Body of pancreas (tissue), 4 donors: ENCODE measurements at regions not wholly inside any gene's neighbourhood (a gene's known extent, or its start where the extent isn't known, plus 50 kb on each side); places are given as distances from the start of the nearest gene placed in this dataset.

ENCODE experiments used
- ATAC-seq: fragments of 150-250 bp; one replicate; pipeline ENCODE4 v1.9.1; 2016
- DNase-seq, 4 donors: peaks; one replicate each; pipeline ENCODE4 v3.0.0-alpha.2; 2019
- H3K27ac ChIP-seq, 4 donors: fragments of 200-600 bp; sonication (generic); 1 replicate in 3 of 4; 2 replicates in 1 of 4; pipeline versions ENCODE4 v1.5.1 to v1.6.1; 2016 to 2019; ENCODE audit warnings: mild to moderate bottlenecking in 1 of 4, mixed read lengths in 1 of 4, moderate library complexity in 1 of 4
- H3K27me3 ChIP-seq, 2 donors: fragments of 200-600 bp; sonication (generic); one replicate each; pipeline ENCODE4 v1.6.0; 2016; ENCODE audit warnings: mild to moderate bottlenecking in 1 of 2
- H3K36me3 ChIP-seq, 2 donors: fragments of 200-600 bp; sonication (generic); replicated peaks in 1 of 2; 2 replicates each; pipeline ENCODE4 v1.5.1; 2016; ENCODE audit warnings: low read depth in 2 of 2; ENCODE audit not compliant: insufficient read depth in 1 of 2
- H3K4me1 ChIP-seq: fragments of 200-600 bp; sonication (generic); one replicate; pipeline ENCODE4 v1.6.0; 2016
- H3K4me3 ChIP-seq, 2 donors: fragments of 200-600 bp; sonication (generic); 1 replicate in 1 of 2; 2 replicates in 1 of 2; pipeline ENCODE4 v1.5.1; 2016 to 2019
- H3K9me3 ChIP-seq, 3 donors: fragments of 200-600 bp; sonication (generic); 1 replicate in 2 of 3; 2 replicates in 1 of 3; pipeline ENCODE4 v1.5.1; 2016
- POLR2A ChIP-seq, 3 donors: fragments of 450-650 bp; IDR thresholded peaks; one replicate each; pipeline ENCODE4 v1.6.1; 2016; ENCODE audit warnings: antibody characterized with exemption in 3 of 3, mild to moderate bottlenecking in 2 of 3
- WGBS, 2 donors: methylation state at CpG; one replicate each; pipeline ENCODE4 v1.1.5; 2017; 5-methylcytosine and 5-hydroxymethylcytosine counted together
- intact Hi-C: fragments of 100-400 bp; cut with DNase I; formaldehyde crosslinking; loops from one replicate; pipeline ENCODE4 v1.15.1; 2023
- TF ChIP-seq, protein P1 (sequence below), 7 experiments: fragments of 450-650 bp in 4 of 7; fragments of 200-600 bp in 3 of 7; sonication (generic) in 3 of 7; IDR thresholded peaks; one replicate each; pipeline ENCODE4 v1.5.1; 2016 to 2019; ENCODE audit warnings: antibody characterized with exemption in 7 of 7

GRCh38 chr4:83876047-83876446 lies 340.1 kb downstream of the GPAT3 start:
- TF ChIP-seq, protein P1, sequence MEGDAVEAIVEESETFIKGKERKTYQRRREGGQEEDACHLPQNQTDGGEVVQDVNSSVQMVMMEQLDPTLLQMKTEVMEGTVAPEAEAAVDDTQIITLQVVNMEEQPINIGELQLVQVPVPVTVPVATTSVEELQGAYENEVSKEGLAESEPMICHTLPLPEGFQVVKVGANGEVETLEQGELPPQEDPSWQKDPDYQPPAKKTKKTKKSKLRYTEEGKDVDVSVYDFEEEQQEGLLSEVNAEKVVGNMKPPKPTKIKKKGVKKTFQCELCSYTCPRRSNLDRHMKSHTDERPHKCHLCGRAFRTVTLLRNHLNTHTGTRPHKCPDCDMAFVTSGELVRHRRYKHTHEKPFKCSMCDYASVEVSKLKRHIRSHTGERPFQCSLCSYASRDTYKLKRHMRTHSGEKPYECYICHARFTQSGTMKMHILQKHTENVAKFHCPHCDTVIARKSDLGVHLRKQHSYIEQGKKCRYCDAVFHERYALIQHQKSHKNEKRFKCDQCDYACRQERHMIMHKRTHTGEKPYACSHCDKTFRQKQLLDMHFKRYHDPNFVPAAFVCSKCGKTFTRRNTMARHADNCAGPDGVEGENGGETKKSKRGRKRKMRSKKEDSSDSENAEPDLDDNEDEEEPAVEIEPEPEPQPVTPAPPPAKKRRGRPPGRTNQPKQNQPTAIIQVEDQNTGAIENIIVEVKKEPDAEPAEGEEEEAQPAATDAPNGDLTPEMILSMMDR (IDR thresholded peaks at IDR 0.05): no peak
- TF ChIP-seq POLR2A (IDR thresholded peaks at IDR 0.05): no peak
- Histone ChIP-seq H3K4me3 (no peak overlapping the region), H3K9me3 (no peaks in the 10 kb centered on the region), H3K36me3 (no peaks in the 10 kb centered on the region), H3K4me1 (no peaks in the 10 kb centered on the region), H3K27me3 (no peaks in the 10 kb centered on the region), H3K27ac (no peak overlapping the region)
- DNase-seq (no peak), ATAC-seq (no peak)
- WGBS, 2 donors: 74 to 80% methylated on average over 1 of the region's 1 CpG
- intact Hi-C loops: no loop called here

DNA sequence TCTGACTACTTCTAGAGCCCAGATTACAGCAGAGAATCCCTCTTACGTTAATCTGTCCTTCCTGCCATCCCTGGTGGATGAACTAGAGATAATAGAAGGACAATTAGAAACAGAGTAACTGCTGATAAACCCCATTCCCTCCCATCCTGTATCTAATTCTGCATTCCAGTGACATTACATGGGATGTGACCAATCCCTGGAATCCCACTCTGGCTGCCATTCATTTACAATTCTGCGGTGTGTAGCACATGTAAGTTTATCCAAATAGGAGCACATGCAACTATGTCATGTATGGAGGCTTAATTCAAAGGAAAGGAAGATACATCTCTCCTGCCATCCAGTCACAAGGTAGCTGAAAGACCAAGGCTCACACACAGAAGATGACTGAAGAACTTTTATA lies 339.5 kb downstream of the GPAT3 start:
- Histone ChIP-seq H3K36me3 (no peaks in the 10 kb centered on the region), H3K9me3 (no peaks in the 10 kb centered on the region), H3K27me3 (no peaks in the 10 kb centered on the region), H3K27ac (no peak overlapping the region), H3K4me3 (no peak overlapping the region), H3K4me1 (no peaks in the 10 kb centered on the region)
- DNase-seq (no peak), ATAC-seq (no peak)
- intact Hi-C loops: no loop called here
- TF ChIP-seq POLR2A (IDR thresholded peaks at IDR 0.05): no peak
- TF ChIP-seq, protein P1 (IDR thresholded peaks at IDR 0.05): no peak
- WGBS, 2 donors: 62% methylated on average over 2 of the region's 2 CpGs

DNA sequence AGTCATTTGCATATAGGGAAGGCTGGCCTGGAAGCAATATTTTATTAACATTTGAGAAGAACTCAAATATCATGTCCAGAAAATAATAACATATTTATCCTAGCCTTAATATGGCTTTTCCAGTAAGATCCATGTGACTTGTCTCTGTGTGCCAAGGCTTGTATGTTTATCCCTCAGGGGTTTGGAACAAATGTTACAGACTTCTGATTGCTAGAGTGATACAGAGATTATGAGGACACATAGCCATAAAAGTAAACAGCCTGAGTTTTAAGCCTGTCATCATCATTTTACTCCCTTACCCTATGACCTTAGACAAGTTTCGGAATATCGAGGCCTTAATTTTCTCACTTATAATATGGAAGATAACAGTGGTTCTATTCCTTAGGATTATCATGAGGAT lies 338.1 kb downstream of the GPAT3 start:
- intact Hi-C loops: no loop called here
- WGBS, 2 donors: 84 to 93% methylated on average over 2 of the region's 2 CpGs
- Histone ChIP-seq H3K27me3 (no peaks in the 10 kb centered on the region), H3K4me1 (no peaks in the 10 kb centered on the region), H3K4me3 (no peak overlapping the region), H3K9me3 (no peaks in the 10 kb centered on the region), H3K36me3 (no peaks in the 10 kb centered on the region), H3K27ac (no peak overlapping the region)
- DNase-seq: no peak
- TF ChIP-seq, protein P1 (IDR thresholded peaks at IDR 0.05): no peak
- TF ChIP-seq POLR2A (IDR thresholded peaks at IDR 0.05): no peak
- ATAC-seq: no peak

GRCh38 chr4:83870328-83870950 lies 334.5 kb downstream of the GPAT3 start:
- Histone ChIP-seq H3K9me3 (no peaks in the 10 kb centered on the region), H3K27ac (no peak overlapping the region)
- DNase-seq: no peak

More at GRCh38 chr4:83870328-83870950, 334.5 kb downstream of the GPAT3 start:
- intact Hi-C loops: no loop called here
- WGBS, 2 donors: 51 to 68% methylated on average over 5 of the region's 5 CpGs
- H3K4me1 ChIP-seq: no peaks in the 10 kb centered on the region
- no peaks in the 10 kb centered on the region for H3K36me3 ChIP-seq
- H3K27me3 ChIP-seq: no peaks in the 10 kb centered on the region
- H3K4me3 ChIP-seq: no peak overlapping the region
- TF ChIP-seq, protein P1 (IDR thresholded peaks at IDR 0.05): no peak
- no peak for TF ChIP-seq POLR2A (IDR thresholded peaks at IDR 0.05)
- ATAC-seq: no peak
